Activated CD4-positive, alpha-beta T cell treated with anti-CD3 and anti-CD28 coated beads, Interleukin-2, amount 50 U/mL, for 24 hours (primary cell): ENCODE measurements at regions not wholly inside any gene's neighbourhood (a gene's known extent, or its start where the extent isn't known, plus 50 kb on each side); places are given as distances from the start of the nearest gene placed in this dataset.
"Not testable (repeated sequence)": the region's sequence is repeated elsewhere in the genome, so short reads cannot be mapped to it uniquely, and the experiment has no call there.

Experiments used
- DNase-seq, 2 donors: peaks; one replicate each; pipeline ENCODE4 v3.0.0-alpha.2; 2020; ENCODE audit warnings: low read depth in 1 of 2, low spot score in 1 of 2

DNA sequence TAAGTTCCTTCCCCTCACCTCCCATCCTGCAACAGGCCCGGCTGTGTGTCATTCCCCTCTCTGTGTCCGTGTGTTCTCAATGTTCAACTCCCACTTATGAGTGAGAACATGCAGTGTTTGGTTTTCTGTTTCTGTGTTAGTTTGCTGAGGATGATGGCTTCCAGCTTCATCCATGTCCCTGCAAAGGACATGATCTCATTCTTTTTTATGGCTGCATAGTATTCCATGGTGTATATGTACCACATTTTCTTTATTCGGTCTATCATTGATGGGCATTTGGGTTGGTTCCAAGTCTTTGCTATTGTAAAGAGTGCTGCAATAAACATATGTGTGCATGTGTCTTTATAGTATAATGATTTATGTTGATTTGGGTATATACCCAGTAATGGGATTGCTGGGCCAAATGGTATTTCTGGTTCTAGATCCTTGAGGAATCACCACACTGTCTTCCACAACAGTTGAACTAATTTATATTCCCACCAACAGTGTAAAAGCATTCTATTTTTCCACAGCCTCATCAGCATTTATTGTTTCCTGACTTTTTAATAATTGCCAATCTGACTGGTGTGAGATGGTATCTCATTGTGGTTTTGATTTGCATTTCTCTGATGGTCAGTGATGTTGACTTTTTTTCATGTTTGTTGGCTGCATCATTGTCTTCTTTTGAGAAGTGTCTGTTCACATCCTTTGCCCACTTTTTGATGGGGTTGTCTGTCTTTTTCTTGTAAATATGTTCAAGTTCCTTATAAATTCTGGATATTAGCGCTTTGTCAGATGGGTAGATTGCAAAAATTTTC, 174.1 kb upstream of the PHACTR1 start:
- not testable (repeated sequence) for DNase-seq

DNA sequence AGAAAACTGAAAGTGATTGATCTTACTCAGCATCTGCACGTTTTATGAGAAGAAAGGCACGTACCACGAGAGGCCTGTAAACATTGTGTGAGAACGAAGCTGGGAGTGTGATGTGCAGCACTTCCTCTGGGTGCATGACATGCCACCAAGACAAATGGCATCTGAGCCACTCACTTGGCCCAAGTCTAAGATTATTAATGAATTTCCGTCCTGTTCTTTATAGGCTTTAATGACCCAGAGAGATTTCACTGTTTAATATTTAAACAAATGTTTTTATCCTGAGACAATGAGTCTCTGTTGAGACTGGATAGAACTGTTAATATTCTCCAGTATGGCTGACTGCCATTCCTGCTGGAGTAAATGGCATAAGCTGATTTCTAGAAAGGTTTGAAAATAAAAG, 172.6 kb upstream of the PHACTR1 start:
- no peak for DNase-seq

DNA sequence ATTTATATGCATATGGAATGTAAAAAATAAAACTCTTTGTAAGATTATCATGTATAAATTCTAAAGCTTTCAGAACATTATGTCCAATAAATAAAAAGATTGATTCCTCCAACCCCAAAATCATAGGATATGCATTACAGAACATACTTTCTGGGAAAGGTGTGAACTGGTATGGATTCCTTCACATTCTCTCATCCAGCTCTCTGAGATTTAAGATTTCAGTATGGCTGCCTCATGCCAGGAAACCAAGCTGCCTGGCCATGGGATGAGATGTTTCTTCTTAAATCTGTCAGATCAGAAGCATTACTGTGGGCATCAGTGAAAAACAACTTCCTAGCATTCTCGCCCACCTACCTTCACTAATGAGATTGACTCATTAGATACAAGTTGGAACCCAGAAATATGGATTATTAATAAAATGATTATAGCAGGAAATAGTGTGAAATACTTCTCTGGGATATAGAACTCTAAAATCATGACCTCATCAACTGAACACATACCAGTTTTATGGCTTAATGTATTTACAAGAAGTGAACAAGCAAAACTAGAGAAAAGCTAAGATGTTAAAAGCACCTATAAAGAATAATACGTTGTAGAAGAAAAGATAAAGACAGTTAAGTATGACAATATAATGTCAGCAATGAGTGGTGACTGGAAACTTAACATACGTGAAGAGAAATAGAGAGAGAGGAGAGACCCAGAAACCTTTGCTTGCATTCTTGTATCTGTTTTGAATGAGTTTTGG, 171.6 kb upstream of the PHACTR1 start:
- DNase-seq: no peak

DNA sequence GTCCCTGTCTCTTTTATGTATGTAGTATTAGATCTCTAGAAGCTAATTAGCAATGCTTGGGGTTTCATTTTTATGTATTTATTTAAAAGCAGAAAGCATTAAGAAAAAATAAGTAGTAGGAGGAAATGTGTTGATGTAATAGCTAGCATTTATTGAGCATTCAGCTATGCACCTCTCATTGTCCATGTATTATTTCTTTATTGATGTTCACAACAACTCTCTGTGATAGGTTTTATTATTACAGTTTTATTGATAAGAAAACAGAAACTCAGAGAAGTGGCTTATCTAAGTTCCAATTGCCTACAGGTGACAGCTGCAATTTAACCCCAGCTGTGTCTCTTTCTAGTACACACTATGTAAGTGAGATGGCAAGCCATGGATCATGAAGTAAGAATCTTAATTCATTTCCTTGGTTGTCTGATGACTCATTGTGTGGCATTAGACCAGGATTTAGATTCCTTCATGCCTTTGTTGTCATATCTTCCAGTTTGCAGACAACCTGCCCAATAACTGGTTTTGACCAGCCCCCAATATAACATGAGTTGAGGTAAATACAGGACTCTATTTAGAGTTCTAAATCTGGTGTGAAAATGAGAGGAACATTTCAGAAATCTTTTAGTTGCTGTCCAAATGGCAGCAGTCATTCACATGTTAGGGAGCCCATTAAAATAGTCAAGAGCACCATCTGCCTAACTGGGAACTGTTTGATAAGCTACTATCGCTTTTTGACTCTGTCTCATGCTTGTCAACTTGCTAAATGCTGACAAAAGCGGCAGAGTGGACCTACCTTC, 170.8 kb upstream of the PHACTR1 start:
- DNase-seq: no peak

DNA sequence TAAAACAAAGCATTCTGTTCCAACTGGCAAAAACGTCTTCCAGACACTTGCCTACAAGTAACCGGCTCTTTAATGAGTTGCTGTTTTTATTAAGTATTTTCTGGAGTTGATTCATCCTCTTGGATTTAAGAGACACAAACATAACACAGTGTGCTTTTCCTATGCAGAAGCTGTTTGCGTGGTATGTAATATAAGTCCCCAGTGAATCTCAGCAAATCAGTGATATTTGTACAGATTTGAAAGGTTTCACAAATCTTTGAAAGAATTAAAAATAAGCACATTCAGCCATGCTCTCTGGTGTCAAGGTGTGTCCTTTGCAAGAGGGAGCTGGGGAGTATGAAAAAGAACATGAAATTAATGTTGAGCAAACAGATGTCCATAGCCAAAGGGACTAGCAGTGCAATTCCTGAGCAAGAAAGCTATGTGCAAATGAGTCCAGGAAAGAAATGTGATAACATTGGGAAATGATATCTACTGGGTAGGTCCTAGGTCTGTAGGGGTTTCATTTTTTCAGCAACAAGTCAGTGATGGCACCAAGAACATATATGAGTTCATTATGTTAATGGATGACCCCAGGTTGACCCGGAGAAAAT, 170.1 kb upstream of the PHACTR1 start:
- DNase-seq: no peak

DNA sequence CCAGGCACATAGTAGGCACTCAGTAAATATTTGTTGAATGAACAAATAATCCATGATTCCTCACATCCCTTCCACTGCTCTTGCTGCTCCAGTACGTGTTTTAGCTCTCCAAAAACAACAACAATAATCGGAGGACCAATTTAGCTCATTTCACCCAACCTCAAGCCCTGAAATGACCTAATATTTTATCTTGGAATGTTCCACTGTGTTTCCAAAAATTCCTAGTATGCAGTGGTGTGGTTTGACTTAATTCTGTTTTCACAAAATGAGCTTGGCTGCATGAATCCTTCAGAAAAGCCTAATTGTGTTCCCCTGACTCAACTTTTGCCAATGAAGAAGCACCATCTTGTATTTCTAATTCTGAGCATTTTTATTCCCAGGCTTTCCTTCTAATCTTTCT, 168.0 kb upstream of the PHACTR1 start:
- DNase-seq: no peak

DNA sequence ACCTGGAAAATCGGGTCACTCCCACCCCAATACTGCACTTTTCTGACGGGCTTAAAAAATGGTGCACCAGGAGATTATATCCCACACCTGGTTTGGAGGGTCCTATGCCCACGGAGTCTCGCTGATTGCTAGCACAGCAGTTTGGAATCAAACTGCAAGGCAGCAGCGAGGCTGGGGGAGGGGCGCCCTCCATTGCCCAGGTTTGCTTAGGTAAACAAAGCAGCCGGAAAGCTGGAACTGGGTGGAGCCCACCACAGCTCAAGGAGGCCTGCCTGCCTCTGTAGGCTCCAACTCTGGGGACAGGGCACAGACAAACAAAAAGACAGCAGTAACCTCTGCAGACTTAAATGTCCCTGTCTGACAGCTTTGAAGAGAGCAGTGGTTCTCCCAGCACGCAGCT, 167.1 kb upstream of the PHACTR1 start:
- DNase-seq: not testable (repeated sequence)

DNA sequence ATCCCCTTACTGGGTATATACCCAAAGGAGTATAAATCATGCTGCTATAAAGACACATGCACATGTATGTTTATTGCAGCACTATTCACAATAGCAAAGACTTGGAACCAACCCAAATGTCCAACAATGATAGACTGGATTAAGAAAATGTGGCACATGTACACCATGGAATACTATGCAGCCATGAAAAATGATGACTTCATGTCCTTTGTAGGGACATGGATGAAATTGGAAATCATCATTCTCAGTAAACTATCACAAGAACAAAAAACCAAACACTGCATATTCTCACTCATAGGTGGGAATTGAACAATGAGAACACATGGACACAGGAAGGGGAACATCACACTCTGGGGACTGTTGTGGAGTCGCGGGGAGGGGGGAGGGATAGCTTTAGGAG, 161.7 kb upstream of the PHACTR1 start:
- not testable (repeated sequence) for DNase-seq

DNA sequence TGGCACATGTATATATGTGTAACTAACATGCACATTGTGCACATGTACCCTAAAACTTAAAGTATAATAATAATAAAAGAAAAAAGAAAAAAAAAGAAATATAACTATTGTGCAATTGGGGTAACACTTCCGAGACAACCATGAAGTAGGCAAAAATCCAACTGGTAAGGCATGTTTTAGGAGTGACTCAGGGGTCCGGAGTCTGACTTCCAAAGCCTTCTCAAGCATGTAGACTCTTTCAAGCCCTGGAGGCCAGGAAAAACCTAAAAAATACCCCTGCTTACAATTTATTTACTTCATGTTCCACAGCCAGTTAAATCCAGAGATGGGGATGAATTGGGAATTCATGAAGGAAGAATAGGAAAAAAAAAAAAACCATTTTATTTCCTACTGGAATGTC, 161.3 kb upstream of the PHACTR1 start:
- DNase-seq: no peak

DNA sequence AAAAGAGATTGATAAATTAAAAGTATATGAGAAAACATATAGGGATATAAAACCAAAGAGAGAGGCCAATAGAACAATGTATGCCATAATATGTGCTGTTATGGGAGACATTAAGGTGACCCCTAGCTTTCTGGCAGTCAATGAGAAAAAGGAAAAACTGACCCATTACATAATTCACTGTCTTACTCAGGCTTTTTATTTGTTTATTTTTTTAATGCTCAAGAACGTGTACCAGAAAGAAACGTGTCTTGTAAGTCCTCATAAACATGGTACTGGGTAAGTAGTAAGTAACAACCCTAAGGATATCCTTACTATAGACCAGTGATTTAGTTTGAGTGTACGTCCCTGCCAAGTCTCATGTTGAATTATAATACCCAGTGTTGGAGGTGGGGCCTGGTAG, 160.8 kb upstream of the PHACTR1 start:
- no peak for DNase-seq

DNA sequence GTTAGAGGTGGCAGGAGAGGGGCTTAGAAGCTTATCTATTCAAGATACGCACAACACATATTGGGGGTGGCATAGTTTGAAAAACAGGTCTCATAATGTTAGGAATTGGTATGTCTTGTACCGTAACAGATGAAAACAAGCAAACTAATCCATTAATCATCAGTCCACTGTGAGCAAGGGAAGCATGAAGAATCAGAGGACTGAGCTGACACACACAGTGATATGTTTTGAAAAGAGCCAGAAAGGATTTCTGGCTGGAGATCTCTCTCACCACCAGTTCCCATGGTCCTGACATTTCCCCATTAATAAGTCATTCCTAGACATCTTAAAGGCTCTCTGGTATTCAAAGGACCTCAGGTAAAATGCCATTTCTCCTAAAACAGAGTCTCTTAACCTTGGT, 158.8 kb upstream of the PHACTR1 start:
- no peak for DNase-seq

DNA sequence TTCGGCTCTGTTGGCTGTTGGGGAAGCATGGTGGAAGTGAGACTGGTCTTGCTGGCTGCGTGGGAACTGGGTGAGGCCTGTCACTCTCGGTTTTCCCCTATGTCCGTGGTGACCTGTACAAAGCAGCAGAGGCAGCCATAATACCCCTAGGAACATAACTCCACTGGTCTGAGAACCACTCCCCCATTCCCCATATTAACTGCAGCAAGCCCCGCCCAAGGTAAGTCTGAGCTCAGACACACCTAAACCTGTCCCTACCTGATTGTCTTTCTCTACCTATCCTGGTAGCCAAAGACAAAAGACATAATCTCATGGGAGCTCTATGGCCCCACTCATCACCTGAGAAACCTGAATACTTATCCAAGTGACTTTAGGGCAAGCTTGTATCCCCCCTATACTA, 156.3 kb upstream of the PHACTR1 start:
- no peak for DNase-seq

DNA sequence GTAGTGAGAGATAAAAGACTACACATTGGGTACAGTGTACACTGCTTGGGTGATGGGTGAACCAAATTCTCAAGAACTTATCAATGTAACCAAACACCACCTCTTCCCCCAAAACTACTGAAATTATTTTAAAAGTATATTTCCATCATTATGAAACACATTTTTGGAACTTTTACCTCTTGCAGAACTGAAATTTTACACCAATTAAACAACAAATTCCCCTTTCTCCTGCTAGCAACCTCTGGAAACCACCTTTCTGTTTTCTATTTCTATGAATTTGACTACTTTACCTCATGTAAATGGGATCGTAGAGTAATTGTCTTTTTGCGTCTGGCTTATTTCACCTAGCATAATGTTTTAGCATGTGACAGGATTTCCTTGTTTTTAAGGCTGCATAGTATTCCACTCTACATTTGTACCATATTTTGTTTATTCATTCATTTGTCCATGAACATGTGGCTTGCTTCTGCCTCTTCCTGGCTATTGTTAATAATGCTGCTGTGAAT, 149.9 kb upstream of the PHACTR1 start:
- DNase-seq: no peak

DNA sequence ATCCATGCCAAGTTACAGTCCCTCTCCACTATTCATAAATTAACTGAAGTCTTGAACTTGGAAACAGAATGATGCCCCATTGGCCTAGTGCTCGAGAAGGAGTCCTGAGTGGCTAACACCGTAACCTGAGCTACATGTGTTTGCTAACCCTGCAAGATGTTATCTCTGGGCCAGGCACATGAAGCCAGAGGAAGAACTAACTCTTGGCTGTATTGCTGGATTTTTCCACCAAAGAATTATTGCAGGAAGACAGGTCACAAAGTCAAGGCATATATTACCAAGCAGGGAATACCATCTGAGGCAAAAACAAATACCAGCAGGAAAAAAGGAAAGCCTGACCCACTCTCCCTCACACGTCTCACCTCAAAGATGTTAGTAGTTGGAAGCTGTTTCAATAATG, 148.9 kb upstream of the PHACTR1 start:
- no peak for DNase-seq

DNA sequence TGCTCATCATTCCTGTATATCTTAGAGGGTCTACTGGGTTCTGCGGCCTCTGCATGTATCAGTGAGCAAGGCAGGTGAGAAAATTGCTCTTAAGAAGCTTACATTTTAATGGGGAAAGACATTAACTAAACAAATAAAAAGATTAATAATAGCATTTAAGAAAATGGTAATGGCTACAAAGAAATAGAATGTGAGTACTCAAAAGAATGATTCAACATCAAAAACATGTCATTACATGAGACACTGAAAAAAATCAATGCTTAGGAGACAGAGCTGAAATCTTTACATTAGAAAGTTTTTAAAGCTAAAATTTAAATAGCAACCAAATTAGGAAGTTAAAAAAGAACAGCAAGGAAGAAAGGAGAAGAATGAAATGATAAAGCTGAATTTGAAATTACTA, 146.9 kb upstream of the PHACTR1 start:
- no peak for DNase-seq

DNA sequence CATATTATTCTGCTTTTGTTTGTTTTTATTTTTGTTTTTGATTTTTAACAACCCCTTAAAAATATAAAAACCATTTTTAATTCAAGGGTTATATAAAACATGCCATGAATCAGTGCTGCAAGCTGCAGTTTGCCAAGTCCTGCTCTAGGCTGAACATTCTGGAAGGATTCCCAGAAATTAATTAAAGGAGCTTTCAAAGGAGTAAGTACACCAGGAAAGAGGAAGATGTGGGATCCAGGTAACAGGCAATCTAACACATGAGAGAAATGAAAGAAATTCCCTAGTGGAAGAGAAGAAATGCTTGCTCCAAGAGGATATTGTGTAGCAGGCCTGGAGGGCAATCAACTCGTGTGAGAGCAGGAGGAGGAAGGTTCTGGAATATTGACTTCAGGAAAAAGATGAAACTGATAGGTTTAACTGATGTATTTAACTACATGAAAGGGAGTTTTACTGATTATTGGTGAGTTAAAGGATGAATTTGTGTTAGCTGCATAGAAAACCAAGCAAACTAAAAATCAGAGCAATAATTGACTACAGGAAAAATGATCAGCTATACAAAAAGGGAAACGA, 146.0 kb upstream of the PHACTR1 start:
- DNase-seq: no peak

DNA sequence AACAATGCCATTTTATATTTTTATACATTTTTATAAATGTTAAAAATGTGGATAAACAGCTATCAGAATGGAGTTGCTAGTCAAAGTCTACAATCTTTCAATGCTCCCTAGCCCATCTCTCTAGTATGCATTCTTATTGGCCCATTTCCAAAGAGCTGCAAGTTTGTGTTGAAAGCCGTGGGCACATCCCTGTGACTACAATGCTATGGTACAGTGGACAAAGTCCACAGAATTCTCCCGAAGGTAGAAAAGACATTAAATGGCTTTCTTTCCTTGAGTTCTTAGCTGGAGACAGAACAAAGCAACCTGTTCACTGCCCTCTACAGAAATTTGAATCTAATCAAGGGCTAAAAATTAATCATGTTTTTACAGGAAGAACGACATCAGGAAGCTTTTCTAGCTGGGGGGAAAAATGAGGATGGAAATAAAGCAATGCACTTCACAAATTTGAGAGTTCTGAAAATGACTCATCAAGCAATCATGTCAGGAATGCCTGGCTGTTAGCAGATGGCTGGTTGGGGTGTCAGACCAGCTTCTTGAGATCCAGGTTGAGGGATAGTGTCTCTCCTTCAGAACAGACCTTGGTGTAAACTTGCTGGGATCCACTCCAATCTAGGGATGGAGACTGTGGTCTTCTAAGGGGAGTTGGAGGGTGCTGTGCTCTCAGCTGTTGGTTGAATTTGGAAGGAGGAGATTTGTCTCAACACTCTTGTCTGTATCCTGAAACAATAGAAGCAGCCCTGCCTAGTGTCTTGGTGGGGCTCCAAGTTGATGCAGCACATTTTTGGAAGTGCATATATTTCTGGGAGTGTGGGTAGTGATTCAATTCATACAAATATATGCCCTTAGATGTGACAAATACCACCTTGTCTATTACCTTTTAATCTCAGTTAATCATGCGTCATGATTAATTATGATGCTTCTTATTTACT, 143.4 kb upstream of the PHACTR1 start:
- no peak for DNase-seq

DNA sequence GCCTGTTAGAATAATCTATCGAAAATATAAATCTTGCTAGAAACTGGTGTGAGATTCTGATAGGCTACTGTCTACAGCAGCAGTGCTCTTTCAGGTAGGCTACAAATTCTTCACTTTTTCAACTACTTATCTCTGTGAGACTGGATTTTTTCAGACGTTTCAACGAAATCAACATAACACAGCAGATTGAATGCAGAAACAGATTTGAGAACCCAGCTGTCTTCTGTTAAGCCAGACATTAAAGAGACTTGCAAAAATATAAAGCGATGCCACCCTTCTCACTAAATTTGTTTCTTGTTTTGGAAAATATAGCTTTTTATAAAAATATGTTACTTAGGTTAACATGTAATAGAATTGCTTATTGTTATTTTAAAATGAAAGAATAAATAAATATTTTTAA, 140.6 kb upstream of the PHACTR1 start:
- no peak for DNase-seq

DNA sequence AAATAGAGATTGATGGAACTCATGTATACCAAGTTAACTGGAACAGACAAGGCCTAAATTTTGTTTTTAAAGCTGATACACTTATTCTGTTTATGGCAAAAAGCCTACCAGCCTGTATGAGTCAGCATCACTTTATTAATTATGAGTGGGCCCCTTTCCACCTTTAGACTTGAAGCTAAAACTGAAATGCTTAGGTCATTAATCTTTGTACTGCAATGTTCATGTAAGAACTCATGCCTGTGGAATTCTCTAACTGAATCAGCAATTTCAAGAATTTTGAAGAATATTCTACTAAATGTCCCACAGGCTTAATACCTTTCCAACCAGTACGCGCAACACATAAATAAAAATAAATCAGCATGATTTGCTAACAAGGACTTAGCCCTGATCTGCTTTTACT, 140.2 kb upstream of the PHACTR1 start:
- DNase-seq: no peak
